ENCODE measurements at regions not wholly inside any gene's neighbourhood (a gene's known extent, or its start where the extent isn't known, plus 50 kb on each side); places are given as distances from the start of the nearest gene placed in this dataset.

- TF ChIP-seq ZNF462 (CRISPR knock-in tag; IDR thresholded peaks at IDR 0.05) = no peak
- no peak for TF ChIP-seq ZNF331 (CRISPR knock-in tag; IDR thresholded peaks at IDR 0.05; ENCODE audit: low read depth)
- no peak for TF ChIP-seq JUNB (IDR thresholded peaks at IDR 0.05; ENCODE audit: unreplicated experiment)
- TF ChIP-seq CTCF (conservative IDR thresholded peaks at IDR 0.05; ENCODE audit: low read depth in 2 of 2) = no peak
Observed at GRCh38 chr22:47609653-47610052, 847.2 kb downstream of the TBC1D22A start (continued).

- Mint-ChIP-seq H3K27ac (no peak overlapping the region), H3K9me3 (peaks cover 67% of the 10 kb centered on the region), H3K27me3 (ENCODE audit: insufficient read depth, low read depth, poor library complexity) (peaks cover 2% of the 10 kb centered on the region), H3K4me1 (no peaks in the 10 kb centered on the region; the same call in 2 of the 3 replicates), H3K4me3 (no peak overlapping the region), H3K36me3 (ENCODE audit: low read depth) (peaks cover 5% of the 10 kb centered on the region; the same call in 1 of the 3 replicates)
- H3K9me2 ChIP-seq (ENCODE audit: insufficient read depth) = no peaks in the 10 kb centered on the region
- TF ChIP-seq EZH2 (IDR thresholded peaks at IDR 0.05; ENCODE audit: low read depth, unreplicated experiment) = no peak
- no peak for TF ChIP-seq REST (IDR thresholded peaks at IDR 0.05; ENCODE audit: unreplicated experiment)
- TF ChIP-seq POLR2AphosphoS5 (IDR thresholded peaks at IDR 0.05; ENCODE audit: low read depth) = no peak
- no peak for TF ChIP-seq NANOG (IDR thresholded peaks at IDR 0.05; ENCODE audit: borderline replicate concordance)
- TF ChIP-seq ZNF331 (CRISPR knock-in tag; IDR thresholded peaks at IDR 0.05; ENCODE audit: low read depth) = no peak
- TF ChIP-seq ETS1 (IDR thresholded peaks at IDR 0.05) = no peak
- no peak for TF ChIP-seq EZH2phosphoT487 (IDR thresholded peaks at IDR 0.05; ENCODE audit: unreplicated experiment)
- TF ChIP-seq STAT1 (IDR thresholded peaks at IDR 0.05; ENCODE audit: unreplicated experiment) = no peak
- no peak for TF ChIP-seq CREB1 (CRISPR knock-in tag; IDR thresholded peaks at IDR 0.05; ENCODE audit: low read depth)
- H3K27ac ChIP-seq (ENCODE audit: low read depth) = no peak overlapping the region
- no peaks in the 10 kb centered on the region for H3K27me3 ChIP-seq (ENCODE audit: insufficient read depth)
- H3K4me1 ChIP-seq (ENCODE audit: insufficient read depth) = no peaks in the 10 kb centered on the region
- DNase-seq (ENCODE audit: low spot score) (no peak), ATAC-seq (no peak)
- H3F3A ChIP-seq (replicated peaks; ENCODE audit: low read depth) = no peaks in the 10 kb centered on the region
- H3K4me2 ChIP-seq = no peak overlapping the region
- H2AFZ ChIP-seq = no peak overlapping the region
- no peak overlapping the region for H3K4me3 ChIP-seq
- H3K79me2 ChIP-seq (replicated peaks; ENCODE audit: insufficient read depth) = no peaks in the 10 kb centered on the region
- peaks cover 3% of the 10 kb centered on the region; the same call in 1 of the 2 replicates for H3K36me3 ChIP-seq (ENCODE audit: insufficient read depth)
- H4K20me1 ChIP-seq (replicated peaks; ENCODE audit: insufficient read depth) = no peaks in the 10 kb centered on the region
Observed at GRCh38 chr22:47608421-47608820, 846.0 kb downstream of the TBC1D22A start.

Data from GM23338 (cell line).